Keratinocyte (primary cell): ENCODE measurements at regions not wholly inside any gene's neighbourhood (a gene's known extent, or its start where the extent isn't known, plus 50 kb on each side); places are given as distances from the start of the nearest gene placed in this dataset.

Experiments
- DNase-seq: peaks from one replicate; pipeline ENCODE4 v3.0.0-alpha.2; 2011; ENCODE audit warnings: low read depth, missing footprints, low spot score
- FAIRE-seq: peaks from 2 replicates; lab custom pipeline; 2011; peaks lifted over from hg19 to GRCh38; lab: Jason Lieb, UNC
- H2AFZ ChIP-seq: 2 replicates; pipeline ENCODE4 v1.6.0; 2012; ENCODE audit warnings: low read length, control low read depth, inconsistent platforms; ENCODE audit not compliant: control insufficient read depth
- H3K27ac ChIP-seq: 2 replicates; pipeline ENCODE4 v1.5.1; 2011; ENCODE audit warnings: low read length; ENCODE audit not compliant: control insufficient read depth, insufficient read depth
- H3K27me3 ChIP-seq: 3 replicates; pipeline ENCODE4 v1.6.0; 2011; ENCODE audit warnings: low read length; ENCODE audit not compliant: control insufficient read depth, insufficient read depth; ENCODE audit errors: extremely low read depth
- H3K36me3 ChIP-seq, 2 experiments: 2 replicates in 1 of 2; 3 replicates in 1 of 2; pipeline ENCODE4 v1.5.1; 2011; ENCODE audit warnings: low read length in 2 of 2, mild to moderate bottlenecking in 1 of 2; ENCODE audit not compliant: control insufficient read depth in 2 of 2, insufficient read depth in 2 of 2; ENCODE audit errors: extremely low read depth in 1 of 2
- H3K4me1 ChIP-seq: 3 replicates; pipeline ENCODE4 v1.5.1; 2011; ENCODE audit warnings: low read length; ENCODE audit not compliant: control insufficient read depth, insufficient read depth; ENCODE audit errors: extremely low read depth
- H3K4me2 ChIP-seq: 3 replicates; pipeline ENCODE4 v1.6.0; 2011; ENCODE audit warnings: low read depth, low read length; ENCODE audit not compliant: control insufficient read depth, insufficient read depth; ENCODE audit errors: extremely low read depth
- H3K4me3 ChIP-seq, 3 experiments: fragments of 200-600 bp in 1 of 3; sonication (generic) in 1 of 3; 2 replicates in 2 of 3; 3 replicates in 1 of 3; pipeline ENCODE4 v1.5.1; 2011 to 2016; ENCODE audit warnings: low read length in 3 of 3, mild to moderate bottlenecking in 3 of 3, control low read depth in 2 of 3, inconsistent platforms in 1 of 3, low read depth in 1 of 3, mixed read lengths in 1 of 3, mixed run types in 1 of 3, moderate library complexity in 1 of 3; ENCODE audit not compliant: control insufficient read depth in 2 of 3, insufficient read depth in 2 of 3; ENCODE audit errors: extremely low read depth in 1 of 3
- H3K79me2 ChIP-seq: 2 replicates; pipeline ENCODE4 v1.6.0; 2012; ENCODE audit warnings: low read length; ENCODE audit not compliant: control insufficient read depth, insufficient read depth
- H3K9ac ChIP-seq: 3 replicates; pipeline ENCODE4 v1.6.0; 2011; ENCODE audit warnings: low read length; ENCODE audit not compliant: control insufficient read depth, insufficient read depth; ENCODE audit errors: extremely low read depth
- H3K9me1 ChIP-seq: 3 replicates; pipeline ENCODE4 v1.6.0; 2011; ENCODE audit warnings: low read length; ENCODE audit not compliant: control insufficient read depth, insufficient read depth; ENCODE audit errors: extremely low read depth
- H3K9me3 ChIP-seq: 2 replicates; pipeline ENCODE4 v1.5.1; 2012; ENCODE audit warnings: low read depth, low read length; ENCODE audit not compliant: control insufficient read depth
- H4K20me1 ChIP-seq: 3 replicates; pipeline ENCODE4 v1.6.0; 2011; ENCODE audit warnings: low read length; ENCODE audit not compliant: control insufficient read depth, insufficient read depth; ENCODE audit errors: extremely low read depth
- CTCF ChIP-seq, 3 experiments: IDR thresholded peaks in 1 of 3; conservative IDR thresholded peaks in 1 of 3; optimal IDR thresholded peaks in 1 of 3; 2 replicates in 2 of 3; 3 replicates in 1 of 3; pipeline versions ENCODE3 to v1.5.1; 2011; ENCODE audit warnings: low read length in 3 of 3, mild to moderate bottlenecking in 3 of 3, moderate library complexity in 2 of 3, control low read depth in 1 of 3, inconsistent platforms in 1 of 3; ENCODE audit not compliant: insufficient read depth in 2 of 3; ENCODE audit errors: extremely low read depth in 1 of 3
- EZH2 ChIP-seq: IDR thresholded peaks from one replicate; pipeline ENCODE4 v1.6.1; 2012; ENCODE audit warnings: inconsistent platforms, mild to moderate bottlenecking, low read length, moderate library complexity
- dilution Hi-C: fragments of 300-500 bp; cut with MboI; formaldehyde crosslinking; loops from one replicate; pipeline ENCODE4 v1.7.0; 2020; ENCODE audit warnings: low sequenced_read_pairs; ENCODE audit not compliant: extremely low pct_ligation_motif_present

DNA sequence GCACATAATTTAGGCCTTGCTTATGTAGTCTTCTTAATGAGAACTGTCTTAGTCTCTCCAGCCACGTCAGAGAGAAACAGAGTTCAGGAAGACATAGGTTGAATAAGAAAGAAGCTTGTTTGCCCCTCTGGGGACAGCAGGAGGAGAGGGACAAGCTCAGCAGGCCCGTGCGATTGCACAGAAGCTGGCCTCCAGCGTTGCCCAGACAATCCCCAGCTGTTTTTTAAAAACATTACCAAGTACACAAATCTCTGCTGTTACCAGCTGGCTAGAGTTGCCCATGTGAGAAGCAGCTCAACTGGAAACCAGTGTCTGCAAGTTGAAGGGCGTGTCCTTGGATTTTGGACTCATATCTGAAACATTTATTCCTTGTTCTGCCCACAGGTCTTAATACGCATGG is 232.6 kb downstream of the EFCAB11 start:
- H4K20me1 ChIP-seq, result no peaks in the 10 kb centered on the region
- no peak overlapping the region for H3K4me3 ChIP-seq
- no peaks in the 10 kb centered on the region for H3K36me3 ChIP-seq
- dilution Hi-C loops, result no loop called here
- H3K9me3 ChIP-seq, result no peaks in the 10 kb centered on the region
- DNase-seq (no peak), FAIRE-seq (no peak)
- no peaks in the 10 kb centered on the region for H3K27me3 ChIP-seq
- H3K9me1 ChIP-seq, result no peaks in the 10 kb centered on the region
- TF ChIP-seq CTCF (optimal IDR thresholded peaks at IDR 0.05 in 1 of 3, IDR thresholded peaks at IDR 0.05 in 1 of 3, conservative IDR thresholded peaks at IDR 0.05 in 1 of 3; ENCODE audit: extremely low read depth in 1 of 3, insufficient read depth in 2 of 3, low read length in 3 of 3) (no peak), EZH2 (no peak)
- no peak overlapping the region for H2AFZ ChIP-seq
- H3K79me2 ChIP-seq, result no peaks in the 10 kb centered on the region
- H3K4me1 ChIP-seq, result no peaks in the 10 kb centered on the region
- no peak overlapping the region for H3K9ac ChIP-seq
- no peak overlapping the region for H3K4me2 ChIP-seq
- H3K27ac ChIP-seq, result no peak overlapping the region

DNA sequence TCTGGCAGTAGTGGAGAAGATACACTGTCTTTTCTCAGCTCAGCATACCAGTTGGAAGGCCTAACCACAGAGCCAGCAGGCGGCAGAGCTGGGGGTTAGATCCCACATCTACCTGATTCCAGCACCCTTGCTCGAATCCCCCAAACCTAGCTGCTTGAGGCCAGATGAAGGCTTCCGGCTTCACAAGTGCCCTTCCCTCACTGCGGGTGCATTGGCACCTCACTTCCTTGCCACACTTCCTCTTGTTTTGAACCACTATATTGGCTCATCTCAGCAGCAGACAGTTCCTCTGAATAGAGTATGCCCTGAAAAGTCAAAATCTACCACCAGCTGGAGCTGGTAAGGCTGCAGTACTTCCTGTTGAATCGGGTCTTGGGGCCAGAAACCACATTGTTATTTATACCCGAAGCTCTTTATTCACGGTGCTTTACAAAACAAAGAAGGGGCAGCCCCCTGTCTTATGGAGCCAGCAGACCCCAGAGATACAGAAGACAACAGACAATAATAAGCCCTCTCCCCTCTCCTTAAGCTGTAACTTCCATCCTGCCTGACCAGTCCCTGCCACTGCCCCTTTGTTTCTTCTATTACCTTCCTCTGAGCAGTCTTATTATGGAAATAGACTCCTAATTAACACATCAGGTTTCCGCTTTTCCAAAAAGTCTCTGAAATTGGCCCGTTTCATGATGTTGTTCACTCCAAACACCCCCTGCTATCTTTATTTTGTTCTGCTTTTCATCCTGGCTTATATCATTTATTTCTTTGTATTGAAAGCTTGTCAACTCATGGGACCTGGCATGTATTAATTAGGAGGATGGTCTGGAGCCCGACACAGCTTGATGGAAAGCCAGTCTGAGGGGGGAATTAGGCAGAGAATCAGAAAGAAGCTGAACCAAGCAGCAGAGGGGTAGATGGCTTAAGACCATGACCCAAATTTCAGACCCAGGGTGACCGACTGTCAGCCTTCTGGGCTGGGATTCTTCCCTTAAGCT is 233.5 kb downstream of the EFCAB11 start:
- Histone ChIP-seq H3K27ac (no peak overlapping the region), H3K9me3 (no peaks in the 10 kb centered on the region), H3K36me3 (no peaks in the 10 kb centered on the region), H3K9ac (no peak overlapping the region), H3K27me3 (no peaks in the 10 kb centered on the region), H3K4me3 (no peak overlapping the region), H3K4me1 (no peaks in the 10 kb centered on the region), H2AFZ (no peak overlapping the region), H4K20me1 (no peaks in the 10 kb centered on the region), H3K9me1 (no peaks in the 10 kb centered on the region), H3K4me2 (no peak overlapping the region), H3K79me2 (no peaks in the 10 kb centered on the region)
- TF ChIP-seq EZH2 (no peak), CTCF (optimal IDR thresholded peaks at IDR 0.05 in 1 of 3, IDR thresholded peaks at IDR 0.05 in 1 of 3, conservative IDR thresholded peaks at IDR 0.05 in 1 of 3; ENCODE audit: extremely low read depth in 1 of 3, insufficient read depth in 2 of 3, low read length in 3 of 3) (no peak)
- DNase-seq (no peak), FAIRE-seq (no peak)
- dilution Hi-C loops, result no loop called here
